ENCODE measurements at regions not wholly inside any gene's neighbourhood (a gene's known extent, or its start where the extent isn't known, plus 50 kb on each side); places are given as distances from the start of the nearest gene placed in this dataset.

- TF ChIP-seq, protein P1, sequence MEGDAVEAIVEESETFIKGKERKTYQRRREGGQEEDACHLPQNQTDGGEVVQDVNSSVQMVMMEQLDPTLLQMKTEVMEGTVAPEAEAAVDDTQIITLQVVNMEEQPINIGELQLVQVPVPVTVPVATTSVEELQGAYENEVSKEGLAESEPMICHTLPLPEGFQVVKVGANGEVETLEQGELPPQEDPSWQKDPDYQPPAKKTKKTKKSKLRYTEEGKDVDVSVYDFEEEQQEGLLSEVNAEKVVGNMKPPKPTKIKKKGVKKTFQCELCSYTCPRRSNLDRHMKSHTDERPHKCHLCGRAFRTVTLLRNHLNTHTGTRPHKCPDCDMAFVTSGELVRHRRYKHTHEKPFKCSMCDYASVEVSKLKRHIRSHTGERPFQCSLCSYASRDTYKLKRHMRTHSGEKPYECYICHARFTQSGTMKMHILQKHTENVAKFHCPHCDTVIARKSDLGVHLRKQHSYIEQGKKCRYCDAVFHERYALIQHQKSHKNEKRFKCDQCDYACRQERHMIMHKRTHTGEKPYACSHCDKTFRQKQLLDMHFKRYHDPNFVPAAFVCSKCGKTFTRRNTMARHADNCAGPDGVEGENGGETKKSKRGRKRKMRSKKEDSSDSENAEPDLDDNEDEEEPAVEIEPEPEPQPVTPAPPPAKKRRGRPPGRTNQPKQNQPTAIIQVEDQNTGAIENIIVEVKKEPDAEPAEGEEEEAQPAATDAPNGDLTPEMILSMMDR (conservative IDR thresholded peaks at IDR 0.05), result no peak
- TF ChIP-seq EZH2 (IDR thresholded peaks at IDR 0.05; ENCODE audit: low read depth), result no peak
Measured at GRCh38 chr4:28075401-28075956, 1214.8 kb downstream of the STIM2 start.
